Endothelial cell (in vitro differentiated cells): ENCODE measurements at regions not wholly inside any gene's neighbourhood (a gene's known extent, or its start where the extent isn't known, plus 50 kb on each side); places are given as distances from the start of the nearest gene placed in this dataset.

Experiments
- DNase-seq: peaks from one replicate; pipeline ENCODE4 v3.0.0; 2021; ENCODE audit warnings: low spot score
- H3K27ac Mint-ChIP-seq: one replicate; pipeline ENCODE4 v1.8.0; 2021; ENCODE audit warnings: mixed read lengths, inconsistent platforms; ENCODE audit not compliant: unreplicated experiment
- H3K27me3 Mint-ChIP-seq: one replicate; pipeline ENCODE4 v1.8.0; 2021; ENCODE audit warnings: mild to moderate bottlenecking, moderate library complexity, mixed read lengths, inconsistent platforms; ENCODE audit not compliant: unreplicated experiment
- H3K36me3 Mint-ChIP-seq: one replicate; pipeline ENCODE4 v1.8.0; 2021; ENCODE audit warnings: mild to moderate bottlenecking, low read depth, mixed read lengths, inconsistent platforms; ENCODE audit not compliant: unreplicated experiment
- H3K4me1 Mint-ChIP-seq: one replicate; pipeline ENCODE4 v1.8.0; 2021; ENCODE audit warnings: mild to moderate bottlenecking, mixed read lengths, inconsistent platforms; ENCODE audit not compliant: unreplicated experiment
- H3K4me3 Mint-ChIP-seq: one replicate; pipeline ENCODE4 v1.8.0; 2021; ENCODE audit warnings: mild to moderate bottlenecking, mixed read lengths, inconsistent platforms; ENCODE audit not compliant: unreplicated experiment
- H3K9me3 Mint-ChIP-seq: one replicate; pipeline ENCODE4 v1.8.0; 2021; ENCODE audit warnings: mixed read lengths, inconsistent platforms; ENCODE audit not compliant: unreplicated experiment
- TF ChIP-seq, protein P1 (sequence below): fragments of 200-600 bp; sonication (generic); IDR thresholded peaks from one replicate; pipeline ENCODE4 v1.5.0; 2021; ENCODE audit warnings: antibody characterized with exemption; ENCODE audit not compliant: unreplicated experiment

DNA sequence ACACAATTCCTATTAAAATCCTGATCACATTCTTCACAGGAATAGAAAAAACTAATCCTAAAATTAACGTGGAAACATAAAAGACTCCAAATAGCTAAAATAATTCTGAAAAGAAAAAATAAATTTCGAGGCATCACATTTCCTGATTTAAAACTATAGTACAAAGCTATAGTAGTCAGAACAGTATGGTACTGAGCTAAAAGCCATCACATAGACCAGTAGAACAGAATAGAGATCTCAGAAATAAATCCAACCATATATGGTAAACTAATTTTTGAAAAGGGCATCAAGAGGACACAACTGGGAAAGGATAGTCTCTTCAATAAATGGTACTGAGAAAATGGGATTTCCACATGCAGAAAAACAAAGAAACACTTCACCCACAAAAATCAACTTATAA is 125.2 kb upstream of the DAAM1 start:
- DNase-seq: no peak
- Mint-ChIP-seq H3K4me3 (no peak overlapping the region), H3K9me3 (no peaks in the 10 kb centered on the region), H3K4me1 (no peaks in the 10 kb centered on the region), H3K36me3 (no peaks in the 10 kb centered on the region), H3K27ac (no peak overlapping the region), H3K27me3 (peaks cover 2% of the 10 kb centered on the region)
- TF ChIP-seq, protein P1, sequence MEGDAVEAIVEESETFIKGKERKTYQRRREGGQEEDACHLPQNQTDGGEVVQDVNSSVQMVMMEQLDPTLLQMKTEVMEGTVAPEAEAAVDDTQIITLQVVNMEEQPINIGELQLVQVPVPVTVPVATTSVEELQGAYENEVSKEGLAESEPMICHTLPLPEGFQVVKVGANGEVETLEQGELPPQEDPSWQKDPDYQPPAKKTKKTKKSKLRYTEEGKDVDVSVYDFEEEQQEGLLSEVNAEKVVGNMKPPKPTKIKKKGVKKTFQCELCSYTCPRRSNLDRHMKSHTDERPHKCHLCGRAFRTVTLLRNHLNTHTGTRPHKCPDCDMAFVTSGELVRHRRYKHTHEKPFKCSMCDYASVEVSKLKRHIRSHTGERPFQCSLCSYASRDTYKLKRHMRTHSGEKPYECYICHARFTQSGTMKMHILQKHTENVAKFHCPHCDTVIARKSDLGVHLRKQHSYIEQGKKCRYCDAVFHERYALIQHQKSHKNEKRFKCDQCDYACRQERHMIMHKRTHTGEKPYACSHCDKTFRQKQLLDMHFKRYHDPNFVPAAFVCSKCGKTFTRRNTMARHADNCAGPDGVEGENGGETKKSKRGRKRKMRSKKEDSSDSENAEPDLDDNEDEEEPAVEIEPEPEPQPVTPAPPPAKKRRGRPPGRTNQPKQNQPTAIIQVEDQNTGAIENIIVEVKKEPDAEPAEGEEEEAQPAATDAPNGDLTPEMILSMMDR: no peak

DNA sequence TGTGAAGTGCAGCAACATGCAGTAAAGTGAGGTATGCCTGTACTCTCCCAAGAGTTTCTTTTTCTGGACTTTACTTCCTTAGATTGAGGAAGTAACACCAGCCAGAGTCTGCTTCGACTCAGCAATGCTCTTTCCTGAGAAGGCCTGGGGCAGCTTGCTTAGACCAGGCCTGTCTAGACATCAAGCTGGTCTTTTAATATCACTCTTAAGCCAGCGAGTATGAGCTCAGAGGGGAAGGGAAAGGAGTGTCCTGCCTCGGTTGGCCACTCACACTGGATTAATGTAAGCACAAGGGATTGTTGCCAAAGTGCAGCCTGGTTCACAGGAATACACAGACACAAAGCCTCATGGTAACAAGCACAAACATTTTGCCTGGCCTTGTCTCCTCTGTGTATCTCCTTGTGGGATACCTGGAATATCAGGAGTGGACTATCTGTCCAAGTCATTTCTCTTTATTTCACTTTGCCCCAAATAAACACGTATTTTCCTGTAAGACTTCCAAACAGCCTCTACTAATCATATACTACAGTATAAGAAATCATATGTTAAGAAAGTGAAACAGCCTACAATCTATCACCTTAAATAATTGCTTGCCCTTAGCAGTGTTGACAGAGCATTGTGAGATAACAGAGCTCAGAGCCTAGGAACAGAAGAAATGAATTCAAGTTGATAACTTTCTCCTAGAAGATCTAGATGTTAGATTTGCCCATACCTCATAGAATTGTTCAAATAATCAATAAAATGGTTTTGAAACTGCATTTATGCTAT is 121.2 kb upstream of the DAAM1 start:
- no peaks in the 10 kb centered on the region for H3K27me3 Mint-ChIP-seq
- H3K27ac Mint-ChIP-seq: no peak overlapping the region
- TF ChIP-seq, protein P1: no peak
- no peaks in the 10 kb centered on the region for H3K4me1 Mint-ChIP-seq
- no peak for DNase-seq
- H3K9me3 Mint-ChIP-seq: no peaks in the 10 kb centered on the region
- no peaks in the 10 kb centered on the region for H3K36me3 Mint-ChIP-seq
- H3K4me3 Mint-ChIP-seq: no peak overlapping the region

DNA sequence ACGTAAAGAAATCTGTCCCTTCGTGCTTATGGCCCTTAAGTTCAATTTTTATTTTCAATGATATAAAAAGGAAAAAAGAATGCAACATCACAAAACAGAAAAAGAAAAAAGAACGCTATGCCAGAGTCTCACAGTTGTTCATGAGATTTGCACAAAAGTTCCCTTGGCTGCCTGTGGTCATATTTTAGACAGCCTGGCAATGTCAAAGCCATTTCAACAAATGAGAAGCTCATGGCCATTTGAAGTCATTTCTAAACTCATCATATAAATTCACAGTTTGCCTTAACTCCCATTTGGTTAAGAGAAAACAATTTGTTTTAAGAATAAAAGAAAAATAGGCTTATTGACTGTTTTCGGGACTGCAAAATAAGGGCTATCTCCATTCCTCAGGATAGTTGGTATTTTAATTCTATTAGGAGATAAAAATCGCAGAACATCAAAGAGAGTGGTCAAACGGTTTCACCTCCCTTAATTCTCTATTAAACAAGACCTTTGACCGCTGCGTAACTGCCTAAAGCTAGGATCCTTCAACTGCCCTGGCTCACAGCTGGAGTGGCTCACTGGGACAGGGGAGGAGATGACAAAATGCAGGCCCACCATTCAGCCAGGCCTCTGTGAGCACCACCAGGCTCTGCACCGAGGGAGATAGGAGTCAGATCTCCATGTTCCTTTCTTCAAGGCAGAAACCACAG is 119.2 kb upstream of the DAAM1 start:
- TF ChIP-seq, protein P1: no peak
- Mint-ChIP-seq H3K36me3 (no peaks in the 10 kb centered on the region), H3K27me3 (no peaks in the 10 kb centered on the region), H3K27ac (no peak overlapping the region), H3K9me3 (no peaks in the 10 kb centered on the region), H3K4me3 (no peak overlapping the region), H3K4me1 (no peaks in the 10 kb centered on the region)
- DNase-seq: no peak

DNA sequence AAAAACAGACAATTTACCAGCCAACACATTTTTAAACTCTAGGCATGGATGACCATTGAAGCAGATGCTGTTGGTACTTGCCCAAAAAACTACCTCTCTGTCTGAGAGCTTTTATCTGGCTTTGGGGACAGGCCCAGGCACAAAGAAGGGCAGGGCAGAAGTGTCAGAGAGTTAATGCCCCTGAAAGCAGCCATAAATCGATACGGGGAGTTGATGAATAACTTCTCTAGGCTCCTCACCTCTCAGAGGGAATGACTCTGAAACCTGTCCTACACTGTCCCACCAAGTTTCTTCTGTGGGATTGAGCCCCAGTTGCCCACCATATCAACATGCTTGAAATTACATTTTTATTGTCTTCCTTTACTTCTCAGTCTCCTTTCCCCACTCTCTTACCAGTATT is 113.0 kb upstream of the DAAM1 start:
- H3K4me1 Mint-ChIP-seq: no peaks in the 10 kb centered on the region
- no peak overlapping the region for H3K4me3 Mint-ChIP-seq
- TF ChIP-seq, protein P1: no peak

DNA sequence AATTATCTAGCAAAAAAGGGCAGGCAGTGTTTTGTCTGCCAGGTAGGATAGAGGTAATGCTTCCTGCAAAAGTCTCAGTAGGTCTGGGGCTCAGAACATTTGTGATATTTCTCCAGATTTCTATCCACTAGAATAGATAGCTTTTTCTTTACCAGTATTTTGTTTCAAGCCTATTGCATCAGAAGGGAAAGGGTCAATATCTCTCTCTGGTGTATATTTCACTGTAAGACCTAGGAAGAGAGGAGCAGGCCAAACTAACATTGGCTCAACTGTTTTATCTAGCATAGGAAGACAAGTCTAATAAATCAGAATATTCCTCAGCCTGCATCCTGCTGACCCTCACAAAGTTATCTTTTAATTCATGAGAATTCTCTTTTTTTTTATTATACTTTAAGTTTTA is 106.7 kb upstream of the DAAM1 start:
- H3K36me3 Mint-ChIP-seq: no peaks in the 10 kb centered on the region
- no peaks in the 10 kb centered on the region for H3K27me3 Mint-ChIP-seq
- DNase-seq: no peak
- no peak overlapping the region for H3K27ac Mint-ChIP-seq
- H3K4me1 Mint-ChIP-seq: no peaks in the 10 kb centered on the region
- TF ChIP-seq, protein P1: no peak
- no peaks in the 10 kb centered on the region for H3K9me3 Mint-ChIP-seq
- H3K4me3 Mint-ChIP-seq: no peak overlapping the region

More for the DNA sequence above, 113.0 kb upstream of the DAAM1 start:
- no peaks in the 10 kb centered on the region for H3K36me3 Mint-ChIP-seq
- H3K27ac Mint-ChIP-seq: no peak overlapping the region
- no peak for DNase-seq
- no peaks in the 10 kb centered on the region for H3K27me3 Mint-ChIP-seq
- no peaks in the 10 kb centered on the region for H3K9me3 Mint-ChIP-seq
